ENCODE measurements at regions not wholly inside any gene's neighbourhood (a gene's known extent, or its start where the extent isn't known, plus 50 kb on each side); places are given as distances from the start of the nearest gene placed in this dataset.

DNA sequence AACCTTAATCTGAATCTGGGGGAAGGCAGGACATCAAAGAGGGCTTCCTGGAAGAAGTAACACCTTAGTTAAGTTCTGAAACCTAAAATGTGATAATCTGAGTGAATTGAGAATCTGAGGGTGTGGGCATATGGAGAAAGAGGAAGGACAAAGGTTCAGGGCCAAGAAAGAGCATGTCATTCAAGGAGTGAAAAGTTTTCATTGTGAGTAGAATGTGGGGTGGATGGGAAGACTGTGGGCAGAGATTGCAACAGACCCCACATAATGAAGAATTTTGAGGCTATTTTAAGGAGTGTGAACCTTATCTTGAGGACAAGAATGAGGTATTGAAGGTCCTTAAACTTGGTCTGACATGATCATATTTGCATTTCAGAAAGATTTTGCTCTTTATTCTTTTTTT lies 227.2 kb downstream of the PTGER3 start (continued):
- TF ChIP-seq, protein P1, sequence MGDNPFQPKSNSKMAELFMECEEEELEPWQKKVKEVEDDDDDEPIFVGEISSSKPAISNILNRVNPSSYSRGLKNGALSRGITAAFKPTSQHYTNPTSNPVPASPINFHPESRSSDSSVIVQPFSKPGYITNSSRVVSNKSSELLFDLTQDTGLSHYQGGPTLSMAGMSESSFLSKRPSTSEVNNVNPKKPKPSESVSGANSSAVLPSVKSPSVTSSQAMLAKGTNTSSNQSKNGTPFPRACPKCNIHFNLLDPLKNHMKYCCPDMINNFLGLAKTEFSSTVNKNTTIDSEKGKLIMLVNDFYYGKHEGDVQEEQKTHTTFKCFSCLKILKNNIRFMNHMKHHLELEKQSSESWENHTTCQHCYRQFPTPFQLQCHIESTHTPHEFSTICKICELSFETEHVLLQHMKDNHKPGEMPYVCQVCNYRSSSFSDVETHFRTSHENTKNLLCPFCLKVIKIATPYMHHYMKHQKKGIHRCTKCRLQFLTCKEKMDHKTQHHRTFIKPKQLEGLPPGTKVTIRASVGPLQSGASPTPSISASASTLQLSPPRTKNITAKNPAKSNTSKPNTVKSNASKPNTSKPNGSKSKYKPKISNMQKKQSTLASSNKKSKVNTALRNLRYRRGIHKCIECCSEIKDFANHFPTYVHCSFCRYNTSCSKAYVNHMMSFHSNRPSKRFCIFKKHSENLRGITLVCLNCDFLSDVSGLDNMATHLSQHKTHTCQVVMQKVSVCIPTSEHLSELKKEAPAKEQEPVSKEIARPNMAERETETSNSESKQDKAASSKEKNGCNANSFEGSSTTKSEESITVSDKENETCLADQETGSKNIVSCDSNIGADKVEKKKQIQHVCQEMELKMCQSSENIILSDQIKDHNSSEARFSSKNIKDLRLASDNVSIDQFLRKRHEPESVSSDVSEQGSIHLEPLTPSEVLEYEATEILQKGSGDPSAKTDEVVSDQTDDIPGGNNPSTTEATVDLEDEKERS (CRISPR knock-in tag; IDR thresholded peaks at IDR 0.05) = no peak
- TF ChIP-seq MED13 (CRISPR knock-in tag; IDR thresholded peaks at IDR 0.05) = no peak

- FAIRE-seq (no peak), DNase-seq (ENCODE audit: low spot score) (no peak), ATAC-seq (no peak)
- Histone ChIP-seq H3K4me2 (ENCODE audit: low read depth, low read length) (no peak overlapping the region), H2AFZ (ENCODE audit: low read length) (no peak overlapping the region), H3K4me1 (ENCODE audit: insufficient read depth, low read length) (no peaks in the 10 kb centered on the region), H3K9ac (ENCODE audit: insufficient read depth, low read depth, low read length) (no peak overlapping the region), H3K27me3 (ENCODE audit: control insufficient read depth in 1 of 2, insufficient read depth in 2 of 2, low read length in 2 of 2) (no peaks in the 10 kb centered on the region), H3K9me3 (ENCODE audit: low read length) (no peaks in the 10 kb centered on the region), H3K79me2 (ENCODE audit: insufficient read depth, low read length) (no peaks in the 10 kb centered on the region), H3K27ac (ENCODE audit: extremely low read length, insufficient read depth, low read length) (no peak overlapping the region), H4K20me1 (ENCODE audit: insufficient read depth, low read length) (no peaks in the 10 kb centered on the region), H3K36me3 (replicated peaks in 1 of 2; ENCODE audit: control insufficient read depth in 1 of 2, insufficient read depth in 2 of 2, low read length in 2 of 2) (no peaks in the 10 kb centered on the region), H3K4me3 (replicated peaks in 1 of 3; ENCODE audit: insufficient read depth in 1 of 3, low read depth in 2 of 3, low read length in 3 of 3) (no peak overlapping the region)
- in situ Hi-C loops (cut with HindIII; ENCODE audit: extremely low pct_ligation_motif_present, low pct_unique_long_range_greater_than_20kb) = no loop called here
- intact Hi-C loops (cut with micrococcal nuclease; ENCODE audit: unreplicated experiment) = no loop called here
- no TSS peak for BruUV-seq (replicated peaks)
- ChIA-PET POLR2A (no interaction called here), CTCF (ENCODE audit: low intra/inter-chr PET ratio, low total read pairs) (no interaction called here)
- WGBS (ENCODE audit: low lambda C conversion rate) = 0% methylated on average over 2 of the region's 2 CpGs
- TF ChIP-seq, protein P2, sequence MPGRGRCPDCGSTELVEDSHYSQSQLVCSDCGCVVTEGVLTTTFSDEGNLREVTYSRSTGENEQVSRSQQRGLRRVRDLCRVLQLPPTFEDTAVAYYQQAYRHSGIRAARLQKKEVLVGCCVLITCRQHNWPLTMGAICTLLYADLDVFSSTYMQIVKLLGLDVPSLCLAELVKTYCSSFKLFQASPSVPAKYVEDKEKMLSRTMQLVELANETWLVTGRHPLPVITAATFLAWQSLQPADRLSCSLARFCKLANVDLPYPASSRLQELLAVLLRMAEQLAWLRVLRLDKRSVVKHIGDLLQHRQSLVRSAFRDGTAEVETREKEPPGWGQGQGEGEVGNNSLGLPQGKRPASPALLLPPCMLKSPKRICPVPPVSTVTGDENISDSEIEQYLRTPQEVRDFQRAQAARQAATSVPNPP (CRISPR knock-in tag; IDR thresholded peaks at IDR 0.05) = no peak
- TF ChIP-seq HOXA5 (CRISPR knock-in tag; IDR thresholded peaks at IDR 0.05) = no peak
- TF ChIP-seq ZNF24 (IDR thresholded peaks at IDR 0.05) = no peak
- no peak for TF ChIP-seq ZNF382 (CRISPR knock-in tag; IDR thresholded peaks at IDR 0.05; ENCODE audit: borderline replicate concordance)
- TF ChIP-seq ZSCAN5A (CRISPR knock-in tag; IDR thresholded peaks at IDR 0.05; ENCODE audit: borderline replicate concordance) = no peak
- TF ChIP-seq ZBTB2 (CRISPR knock-in tag; IDR thresholded peaks at IDR 0.05; ENCODE audit: low read depth) = no peak
- TF ChIP-seq WIZ (CRISPR knock-in tag; IDR thresholded peaks at IDR 0.05) = no peak
- TF ChIP-seq HIVEP1 (CRISPR knock-in tag; IDR thresholded peaks at IDR 0.05) = no peak
- no peak for TF ChIP-seq NKX3-1 (CRISPR knock-in tag; IDR thresholded peaks at IDR 0.05)
Measured at GRCh38 chr1:70820995-70821394, 226.6 kb downstream of the PTGER3 start.
